HK-2 (cell line): ENCODE measurements at regions not wholly inside any gene's neighbourhood (a gene's known extent, or its start where the extent isn't known, plus 50 kb on each side); places are given as distances from the start of the nearest gene placed in this dataset.

ENCODE experiments used
- DNase-seq: peaks from one replicate; pipeline ENCODE4 v3.0.0-alpha.2; 2018; ENCODE audit not compliant: unreplicated experiment

- no peak for DNase-seq
Measured at GRCh38 chr3:159898147-159898546, 90.5 kb upstream of the IL12A start.

DNA sequence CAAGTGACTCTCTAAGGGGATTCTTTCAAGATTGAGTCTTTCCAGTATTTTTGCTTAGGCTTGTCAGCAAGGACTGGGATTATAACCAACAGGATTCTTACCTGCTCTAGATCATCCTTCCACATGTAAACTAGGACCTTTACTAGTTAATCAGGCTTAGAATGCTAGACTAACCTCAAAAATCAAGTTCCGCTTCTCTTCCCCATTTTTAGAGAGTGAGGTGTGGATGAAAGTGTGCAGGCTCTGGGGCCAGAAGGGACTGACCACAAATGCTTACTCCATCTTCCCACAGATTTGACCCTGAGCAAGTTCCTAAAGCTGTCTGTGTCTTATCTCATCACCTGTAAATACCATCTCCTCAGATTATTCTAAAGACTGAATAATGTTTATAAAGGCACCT lies 89.5 kb upstream of the IL12A start:
- DNase-seq = no peak

DNA sequence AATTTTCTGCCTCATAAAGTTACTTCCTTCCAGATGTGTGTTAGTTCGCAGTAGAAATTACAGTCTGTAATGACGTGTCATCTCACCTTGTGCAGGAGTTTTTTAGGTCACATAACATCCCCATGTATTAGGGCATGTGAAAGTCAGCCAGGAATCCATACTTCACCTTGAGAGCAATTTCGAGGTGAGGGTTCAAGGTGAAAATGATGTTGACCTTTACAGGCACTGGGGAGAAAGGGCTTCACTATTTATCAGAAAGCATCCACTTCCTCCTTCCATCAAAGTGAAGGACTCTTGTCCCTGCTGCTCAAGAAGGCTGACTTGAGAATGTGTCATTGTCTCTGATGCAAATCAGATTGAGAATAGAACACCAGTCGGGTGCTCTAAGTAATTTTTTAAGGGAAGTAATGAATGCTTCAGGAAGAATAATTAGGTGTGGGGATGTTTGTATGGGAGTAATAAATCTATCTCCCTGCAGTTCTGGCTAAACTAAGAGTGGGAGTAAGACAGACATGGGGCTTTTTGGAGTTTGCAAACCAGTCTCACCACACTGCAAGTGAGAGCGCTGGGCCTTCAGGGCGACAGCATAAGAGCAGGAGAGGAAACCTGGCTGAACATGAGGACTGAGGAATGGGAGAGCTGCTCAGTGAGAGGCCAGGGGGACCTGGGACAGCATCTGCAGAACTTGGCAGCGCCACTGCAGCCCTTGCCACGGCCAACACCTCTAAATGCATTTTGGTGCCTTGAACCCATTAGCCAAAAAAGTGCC lies 85.9 kb upstream of the IL12A start:
- no peak for DNase-seq

GRCh38 chr3:159904455-159904854 lies 84.2 kb upstream of the IL12A start:
- DNase-seq = no peak

DNA sequence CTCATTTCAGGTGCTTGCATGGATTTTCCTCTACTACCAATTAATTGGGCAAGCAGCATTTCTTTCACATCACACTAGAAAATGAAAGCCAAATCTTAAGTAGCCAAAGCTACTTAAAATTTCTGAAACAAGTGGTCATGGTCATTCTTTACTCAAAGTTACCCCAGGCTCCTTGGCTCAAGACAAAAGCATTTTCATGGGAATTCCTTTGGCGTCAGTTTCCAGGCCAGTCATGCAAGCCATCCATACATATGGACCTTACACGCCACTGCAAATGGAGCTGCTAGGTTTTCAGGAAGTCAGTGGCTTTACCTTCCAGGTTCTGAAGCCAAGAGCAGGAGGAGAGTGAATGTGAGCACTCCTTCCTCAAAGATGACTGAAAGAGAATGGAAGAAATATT lies 83.7 kb upstream of the IL12A start:
- no peak for DNase-seq

DNA sequence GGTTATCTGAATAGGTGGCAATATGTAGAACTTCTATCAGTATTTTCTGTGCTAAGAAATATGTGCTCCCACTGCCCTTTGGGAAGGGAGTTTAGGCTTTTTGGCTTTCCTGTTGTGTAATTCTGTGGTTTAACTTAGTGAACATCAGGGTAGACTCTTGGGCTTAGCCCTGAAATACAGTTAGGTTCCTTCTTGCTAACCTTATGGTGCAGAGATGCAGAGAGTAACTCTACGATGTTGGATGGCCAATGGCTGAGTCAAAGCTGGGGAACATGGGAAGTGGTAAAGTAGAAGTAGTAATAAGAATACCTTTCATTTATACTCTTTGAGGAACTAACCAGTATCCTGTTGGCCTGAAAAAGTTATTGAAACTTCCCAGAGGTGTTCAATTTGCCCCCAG lies 80.8 kb upstream of the IL12A start:
- DNase-seq = no peak

DNA sequence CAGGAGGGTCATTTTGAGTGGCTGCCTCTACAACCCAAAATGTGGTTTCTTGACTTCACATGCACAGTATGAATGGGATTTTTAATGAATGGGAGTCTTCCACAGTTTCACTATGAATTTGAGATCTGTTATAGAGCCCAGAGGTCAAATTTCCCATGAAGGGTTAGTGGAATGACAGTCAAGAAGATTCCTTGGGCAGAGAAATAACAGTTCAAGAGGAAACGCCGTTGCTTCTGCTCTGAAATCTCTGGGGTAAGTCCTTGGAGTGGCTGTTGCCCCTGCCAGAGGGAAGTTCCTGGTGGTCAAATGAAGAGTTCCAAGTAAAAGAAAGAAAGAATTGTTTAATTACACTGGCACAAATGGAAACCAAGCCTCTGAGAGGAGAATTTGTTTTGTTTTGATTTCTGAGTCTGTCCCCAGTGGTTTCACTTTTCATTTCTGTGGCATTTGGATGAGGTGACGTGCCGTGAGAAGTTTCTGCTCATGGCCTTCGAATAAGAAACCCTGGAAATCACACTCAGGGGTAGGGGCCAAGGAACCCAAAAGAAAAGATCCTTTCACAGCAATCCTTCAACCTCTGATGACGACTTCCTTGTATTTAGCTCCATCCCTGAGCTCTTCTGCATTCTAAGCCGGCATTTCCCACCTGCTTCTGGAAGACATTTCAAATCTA lies 77.5 kb upstream of the IL12A start:
- no peak for DNase-seq

GRCh38 chr3:159911664-159912037 lies 77.0 kb upstream of the IL12A start:
- no peak for DNase-seq

DNA sequence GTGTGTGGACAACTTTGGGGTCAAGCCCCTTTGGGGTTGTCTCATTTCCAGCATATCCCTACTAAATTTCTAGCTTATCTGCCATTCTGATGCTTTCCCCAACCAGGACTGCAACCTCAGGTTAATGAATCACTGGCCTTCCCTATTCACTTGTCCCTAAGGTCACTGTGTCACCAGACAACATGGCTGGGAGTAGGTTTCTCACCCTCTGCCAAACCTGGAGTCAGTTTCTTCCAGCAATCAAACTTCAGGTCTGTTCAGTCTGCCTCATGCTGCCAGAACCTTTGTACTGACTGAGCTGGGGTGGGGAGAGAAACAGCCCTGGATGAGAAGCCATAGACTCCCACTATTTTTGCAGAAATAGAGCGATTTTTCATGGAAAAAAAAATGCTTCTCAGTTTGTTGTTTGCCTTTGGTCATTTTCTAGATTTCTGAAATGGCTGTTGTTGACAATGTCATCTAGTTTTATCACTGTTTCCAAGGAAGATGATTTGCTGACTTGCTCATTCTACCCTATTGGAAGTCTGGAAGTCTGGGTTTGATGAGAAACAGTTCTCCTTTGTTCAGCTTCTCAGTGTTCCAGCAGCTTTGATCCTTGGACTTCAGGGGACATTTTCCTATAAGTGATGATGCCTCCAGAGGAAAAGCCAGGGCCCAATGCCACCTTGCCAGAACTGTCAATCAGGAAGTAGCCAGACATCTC lies 74.8 kb upstream of the IL12A start:
- DNase-seq = no peak

DNA sequence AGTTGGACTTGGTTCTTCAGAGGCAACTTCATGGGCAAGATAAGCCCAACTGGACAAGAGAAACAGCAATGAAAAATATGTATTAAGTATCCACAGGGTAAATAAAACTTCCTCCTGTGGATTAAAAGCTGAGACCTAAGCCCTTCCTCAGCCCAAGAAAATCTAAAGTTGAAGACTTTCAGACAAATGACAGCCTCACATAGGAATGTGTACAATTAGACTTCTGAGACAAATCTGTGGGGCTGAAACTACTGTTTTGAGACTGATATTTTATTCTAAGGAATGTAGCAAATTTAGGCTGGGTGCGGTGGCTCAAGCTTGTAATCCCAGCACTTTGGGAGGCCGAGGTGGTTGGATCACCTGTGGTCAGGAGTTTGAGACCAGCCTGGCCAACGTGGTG lies 74.2 kb upstream of the IL12A start:
- no peak for DNase-seq

DNA sequence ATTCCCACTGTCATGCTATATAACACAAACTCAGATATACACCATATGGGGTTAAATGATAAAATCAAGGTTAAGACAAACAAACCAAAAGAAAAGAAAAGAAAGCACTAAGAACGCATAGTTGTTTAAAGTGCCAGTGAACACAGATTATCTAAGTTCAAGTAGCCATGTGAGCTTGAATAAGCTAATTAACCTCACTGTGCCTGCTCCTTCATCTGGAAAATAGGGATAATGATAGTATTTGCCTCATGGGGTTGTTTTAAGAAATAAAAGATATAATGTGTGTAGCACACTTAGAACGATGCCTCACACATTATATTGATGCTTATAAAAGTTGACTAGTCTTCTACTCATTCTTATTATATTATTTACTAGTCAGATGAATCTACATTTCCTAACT lies 72.6 kb upstream of the IL12A start:
- DNase-seq = no peak

- DNase-seq = no peak
Measured at GRCh38 chr3:159917141-159917540, 71.5 kb upstream of the IL12A start.

DNA sequence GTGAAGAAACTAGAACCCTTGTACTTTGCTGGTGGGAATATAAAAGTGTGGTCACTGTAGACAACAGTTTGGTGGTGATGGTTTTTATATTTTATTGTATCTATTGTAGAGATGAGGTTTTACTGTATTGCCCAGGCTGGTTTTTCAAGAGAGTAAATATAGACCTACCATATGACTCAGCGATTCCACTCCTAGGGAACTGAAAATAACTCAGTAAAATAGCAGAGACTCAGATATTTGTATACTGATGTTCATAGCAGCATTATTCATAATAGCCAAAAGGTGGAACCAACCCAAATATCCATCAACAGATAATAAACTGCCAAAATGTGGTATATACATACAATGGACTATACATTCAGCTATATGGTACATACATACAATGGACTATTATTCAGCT lies 68.8 kb upstream of the IL12A start:
- no peak for DNase-seq

GRCh38 chr3:159922193-159922840 lies 66.3 kb upstream of the IL12A start:
- no peak for DNase-seq

DNA sequence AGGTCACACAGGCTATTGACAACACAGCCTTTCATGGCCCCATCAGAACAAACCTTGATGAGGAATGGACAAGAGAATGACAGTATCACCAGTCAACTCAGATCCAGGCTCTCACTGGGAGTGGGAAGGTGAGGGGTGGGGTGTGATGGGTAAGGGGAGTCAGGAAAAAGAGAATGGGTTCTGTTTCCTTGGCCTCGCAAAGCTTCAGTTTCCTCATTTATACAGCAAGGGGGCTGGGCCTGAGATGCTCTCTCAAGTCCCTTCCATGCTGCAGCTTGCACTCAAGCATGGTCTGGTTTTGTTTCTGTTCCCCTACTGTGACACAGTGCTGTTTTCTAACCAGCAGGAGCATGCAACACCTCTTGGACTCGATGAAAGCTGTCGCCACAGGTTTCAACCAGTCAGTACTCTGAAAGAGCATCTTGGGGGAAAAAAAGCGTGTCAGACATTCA lies 65.7 kb upstream of the IL12A start:
- DNase-seq = no peak

DNA sequence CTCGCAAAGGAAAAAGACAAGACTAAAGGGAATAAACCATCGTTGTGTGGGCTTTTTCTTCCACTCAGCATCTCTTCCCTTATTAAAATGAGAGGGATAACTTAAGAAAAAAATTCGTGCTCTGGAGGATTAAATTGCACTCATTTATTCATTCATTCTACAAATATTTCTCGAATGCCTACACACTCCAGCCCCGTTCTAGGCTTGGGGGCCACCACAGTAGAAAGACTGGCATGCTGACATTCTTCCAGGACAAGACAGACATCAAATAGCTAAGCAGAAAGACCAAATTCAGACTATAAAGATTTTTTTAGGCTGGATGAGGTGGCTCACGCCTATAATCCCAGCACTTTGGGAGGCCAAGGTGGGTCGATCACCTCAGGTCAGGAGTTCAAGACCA lies 65.3 kb upstream of the IL12A start:
- no peak for DNase-seq

DNA sequence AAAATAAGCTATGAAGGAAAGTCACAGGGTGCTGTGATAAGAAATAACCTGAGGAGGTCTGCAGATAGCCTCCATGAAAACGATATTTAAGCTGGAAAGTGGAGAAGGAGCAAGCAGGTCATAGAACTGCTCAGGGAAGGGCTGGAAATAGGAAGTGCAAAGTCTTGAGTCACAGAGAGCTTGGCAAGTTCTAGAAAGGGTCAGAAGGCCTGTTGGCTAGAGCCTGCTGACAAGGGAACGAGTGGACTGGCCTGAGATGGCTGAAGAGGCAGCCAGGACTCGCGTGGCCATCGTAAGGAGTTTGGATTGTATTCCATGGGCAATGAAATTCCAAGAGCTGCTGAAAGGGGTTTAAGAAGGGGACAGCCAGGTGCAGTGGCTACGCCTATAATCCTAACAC lies 64.7 kb upstream of the IL12A start:
- no peak for DNase-seq

DNA sequence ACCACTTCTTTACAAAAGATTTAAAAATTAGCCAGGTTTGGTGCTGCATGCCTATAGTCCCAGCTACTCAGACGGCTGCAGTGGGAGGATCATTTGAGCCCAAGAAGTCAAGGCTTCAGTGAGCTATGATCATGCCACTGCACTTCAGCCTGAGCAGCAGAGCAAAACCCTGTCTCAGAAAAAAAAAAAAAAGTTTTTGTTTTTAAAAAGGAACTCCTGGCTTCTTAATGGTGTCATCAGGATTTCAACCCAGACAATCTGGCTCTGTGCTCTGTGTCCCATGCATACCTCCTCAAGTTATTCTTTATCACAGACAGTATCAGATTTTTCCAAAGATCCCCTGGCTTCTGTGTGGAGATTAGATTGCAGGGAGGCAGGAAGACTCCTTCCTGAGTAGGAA lies 64.2 kb upstream of the IL12A start:
- no peak for DNase-seq

GRCh38 chr3:159925248-159925647 lies 63.4 kb upstream of the IL12A start:
- no peak for DNase-seq

- DNase-seq = no peak
Measured at GRCh38 chr3:159926573-159926972, 62.1 kb upstream of the IL12A start.

DNA sequence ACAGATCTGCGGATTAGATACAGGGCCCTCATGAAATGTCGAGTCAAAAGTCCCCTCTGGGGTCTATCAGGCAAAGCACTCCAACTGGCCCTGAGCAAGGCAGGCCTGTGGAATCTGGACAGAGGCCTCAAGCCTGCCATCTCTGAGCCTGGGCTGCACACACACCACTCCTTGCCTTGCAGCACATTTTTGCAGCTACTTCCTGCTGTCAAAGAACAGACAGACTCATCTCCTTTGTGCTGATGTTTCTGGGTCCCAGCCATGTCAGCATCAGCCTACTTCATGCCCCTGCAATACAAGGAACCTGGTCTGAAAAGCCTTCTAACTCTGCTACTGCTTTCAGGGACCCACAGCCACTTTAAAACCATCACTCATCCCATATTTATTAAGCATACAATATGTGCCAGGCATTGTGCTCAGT lies 60.6 kb upstream of the IL12A start:
- DNase-seq = peak; percentile 20

DNA sequence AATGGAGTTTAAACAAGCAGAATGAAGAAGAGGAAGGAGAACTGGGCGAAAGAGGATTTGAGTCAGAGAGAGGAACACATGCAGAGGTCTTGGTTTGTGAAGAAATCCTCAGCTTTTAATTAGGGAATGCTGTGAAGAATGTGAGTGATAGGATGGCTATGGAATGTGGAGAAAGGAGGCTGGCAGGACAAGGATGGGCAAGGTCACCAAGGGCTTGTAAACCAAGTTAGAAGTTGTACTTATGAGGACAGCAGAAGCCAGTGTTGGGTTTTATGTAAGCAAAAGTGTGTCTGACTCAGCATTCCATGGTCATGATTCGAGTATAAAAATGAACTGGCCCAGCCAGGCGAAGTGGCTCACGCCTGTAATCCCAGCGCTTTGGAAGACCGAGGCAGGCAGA lies 60.0 kb upstream of the IL12A start:
- peak; percentile 77 for DNase-seq
